Keratinocyte (primary cell): ENCODE measurements at regions not wholly inside any gene's neighbourhood (a gene's known extent, or its start where the extent isn't known, plus 50 kb on each side); places are given as distances from the start of the nearest gene placed in this dataset.

ENCODE experiments used
- EZH2 ChIP-seq: IDR thresholded peaks from one replicate; pipeline ENCODE4 v1.6.1; 2012; ENCODE audit warnings: inconsistent platforms, mild to moderate bottlenecking, low read length, moderate library complexity
- TF ChIP-seq, protein P1 (sequence below), 3 experiments: IDR thresholded peaks in 1 of 3; conservative IDR thresholded peaks in 1 of 3; optimal IDR thresholded peaks in 1 of 3; 2 replicates in 2 of 3; 3 replicates in 1 of 3; pipeline versions ENCODE3 to v1.5.1; 2011; ENCODE audit warnings: low read length in 3 of 3, mild to moderate bottlenecking in 3 of 3, moderate library complexity in 2 of 3, control low read depth in 1 of 3, inconsistent platforms in 1 of 3; ENCODE audit not compliant: insufficient read depth in 2 of 3; ENCODE audit errors: extremely low read depth in 1 of 3

DNA sequence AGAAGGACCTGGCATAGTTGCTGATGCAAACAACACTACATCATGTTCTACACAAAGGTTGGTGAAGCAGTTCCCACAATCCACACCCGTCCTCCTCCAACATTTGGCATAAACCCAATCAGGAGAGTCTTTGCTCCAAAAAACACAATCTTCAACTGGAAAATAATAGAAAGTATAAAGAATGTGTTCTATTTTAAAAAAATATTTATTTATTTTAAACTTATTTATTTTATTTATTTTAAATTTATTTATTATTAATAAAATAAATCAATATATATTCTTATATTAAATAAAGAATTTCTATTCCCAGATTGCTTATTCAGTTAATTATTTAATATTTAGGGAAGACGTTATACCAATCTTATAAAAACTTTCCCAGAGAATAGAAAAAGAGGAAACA is 1753.7 kb upstream of the AGA start:
- TF ChIP-seq, protein P1, sequence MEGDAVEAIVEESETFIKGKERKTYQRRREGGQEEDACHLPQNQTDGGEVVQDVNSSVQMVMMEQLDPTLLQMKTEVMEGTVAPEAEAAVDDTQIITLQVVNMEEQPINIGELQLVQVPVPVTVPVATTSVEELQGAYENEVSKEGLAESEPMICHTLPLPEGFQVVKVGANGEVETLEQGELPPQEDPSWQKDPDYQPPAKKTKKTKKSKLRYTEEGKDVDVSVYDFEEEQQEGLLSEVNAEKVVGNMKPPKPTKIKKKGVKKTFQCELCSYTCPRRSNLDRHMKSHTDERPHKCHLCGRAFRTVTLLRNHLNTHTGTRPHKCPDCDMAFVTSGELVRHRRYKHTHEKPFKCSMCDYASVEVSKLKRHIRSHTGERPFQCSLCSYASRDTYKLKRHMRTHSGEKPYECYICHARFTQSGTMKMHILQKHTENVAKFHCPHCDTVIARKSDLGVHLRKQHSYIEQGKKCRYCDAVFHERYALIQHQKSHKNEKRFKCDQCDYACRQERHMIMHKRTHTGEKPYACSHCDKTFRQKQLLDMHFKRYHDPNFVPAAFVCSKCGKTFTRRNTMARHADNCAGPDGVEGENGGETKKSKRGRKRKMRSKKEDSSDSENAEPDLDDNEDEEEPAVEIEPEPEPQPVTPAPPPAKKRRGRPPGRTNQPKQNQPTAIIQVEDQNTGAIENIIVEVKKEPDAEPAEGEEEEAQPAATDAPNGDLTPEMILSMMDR (optimal IDR thresholded peaks at IDR 0.05 in 1 of 3, IDR thresholded peaks at IDR 0.05 in 1 of 3, conservative IDR thresholded peaks at IDR 0.05 in 1 of 3; ENCODE audit: extremely low read depth in 1 of 3, insufficient read depth in 2 of 3, low read length in 3 of 3): no peak
- no peak for TF ChIP-seq EZH2
